ENCODE measurements at regions not wholly inside any gene's neighbourhood (a gene's known extent, or its start where the extent isn't known, plus 50 kb on each side); places are given as distances from the start of the nearest gene placed in this dataset.
A peak's percentile ranks its signal among the peaks of the same experiment; 100 is the strongest.
"Not testable (repeated sequence)": the region's sequence is repeated elsewhere in the genome, so short reads cannot be mapped to it uniquely, and the experiment has no call there.

DNA sequence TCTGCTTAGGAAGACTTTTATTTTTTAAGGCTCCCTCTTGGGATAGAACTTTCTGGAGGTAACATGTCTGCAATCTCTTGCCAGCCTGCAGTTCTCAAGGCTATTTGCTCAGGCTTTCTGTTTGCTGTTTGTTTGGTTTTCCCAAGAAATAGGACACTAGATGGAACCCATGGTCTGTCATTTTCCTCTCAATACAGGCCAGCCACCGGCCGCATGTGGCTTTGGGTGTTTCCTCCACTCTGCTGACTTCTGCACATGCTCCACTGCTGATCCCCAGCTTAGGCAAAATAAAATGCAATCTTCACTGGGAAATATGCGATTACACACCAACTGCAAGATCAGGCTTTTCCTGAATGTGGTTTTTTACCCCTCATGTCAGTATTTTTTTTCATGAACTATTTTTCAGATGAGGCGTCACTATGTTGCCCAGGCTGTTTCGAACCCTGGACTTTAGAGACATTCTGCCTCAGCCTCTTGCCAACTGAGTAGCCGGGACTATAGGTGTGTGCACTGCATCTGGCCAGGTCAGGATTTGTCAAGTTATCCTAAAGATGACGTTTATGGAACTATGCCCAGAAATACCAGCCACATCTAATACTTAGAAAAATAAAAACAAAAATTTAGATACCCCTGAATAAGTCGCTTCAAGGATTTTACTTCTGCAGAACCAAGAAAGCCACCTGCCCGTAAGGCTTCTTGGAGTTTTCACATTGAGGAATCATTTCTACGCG, 94.3 kb upstream of the PABPC3 start:
- DNase-seq: peak; percentile 0
- H3K36me3 ChIP-seq (replicated peaks): no peaks in the 10 kb centered on the region
- no peak overlapping the region for H3K4me3 ChIP-seq (ENCODE audit: low read depth, low read length)
- in situ Hi-C loops (cut with HindIII; ENCODE audit: low pct_ligation_motif_present, low sequenced_read_pairs): no loop called here
- H3K27ac ChIP-seq: no peak overlapping the region
- TF ChIP-seq, protein P1, sequence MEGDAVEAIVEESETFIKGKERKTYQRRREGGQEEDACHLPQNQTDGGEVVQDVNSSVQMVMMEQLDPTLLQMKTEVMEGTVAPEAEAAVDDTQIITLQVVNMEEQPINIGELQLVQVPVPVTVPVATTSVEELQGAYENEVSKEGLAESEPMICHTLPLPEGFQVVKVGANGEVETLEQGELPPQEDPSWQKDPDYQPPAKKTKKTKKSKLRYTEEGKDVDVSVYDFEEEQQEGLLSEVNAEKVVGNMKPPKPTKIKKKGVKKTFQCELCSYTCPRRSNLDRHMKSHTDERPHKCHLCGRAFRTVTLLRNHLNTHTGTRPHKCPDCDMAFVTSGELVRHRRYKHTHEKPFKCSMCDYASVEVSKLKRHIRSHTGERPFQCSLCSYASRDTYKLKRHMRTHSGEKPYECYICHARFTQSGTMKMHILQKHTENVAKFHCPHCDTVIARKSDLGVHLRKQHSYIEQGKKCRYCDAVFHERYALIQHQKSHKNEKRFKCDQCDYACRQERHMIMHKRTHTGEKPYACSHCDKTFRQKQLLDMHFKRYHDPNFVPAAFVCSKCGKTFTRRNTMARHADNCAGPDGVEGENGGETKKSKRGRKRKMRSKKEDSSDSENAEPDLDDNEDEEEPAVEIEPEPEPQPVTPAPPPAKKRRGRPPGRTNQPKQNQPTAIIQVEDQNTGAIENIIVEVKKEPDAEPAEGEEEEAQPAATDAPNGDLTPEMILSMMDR (IDR thresholded peaks at IDR 0.05; ENCODE audit: low read depth, low read length, missing control alignments): no peak
- no peaks in the 10 kb centered on the region for H3K27me3 ChIP-seq (replicated peaks)

DNA sequence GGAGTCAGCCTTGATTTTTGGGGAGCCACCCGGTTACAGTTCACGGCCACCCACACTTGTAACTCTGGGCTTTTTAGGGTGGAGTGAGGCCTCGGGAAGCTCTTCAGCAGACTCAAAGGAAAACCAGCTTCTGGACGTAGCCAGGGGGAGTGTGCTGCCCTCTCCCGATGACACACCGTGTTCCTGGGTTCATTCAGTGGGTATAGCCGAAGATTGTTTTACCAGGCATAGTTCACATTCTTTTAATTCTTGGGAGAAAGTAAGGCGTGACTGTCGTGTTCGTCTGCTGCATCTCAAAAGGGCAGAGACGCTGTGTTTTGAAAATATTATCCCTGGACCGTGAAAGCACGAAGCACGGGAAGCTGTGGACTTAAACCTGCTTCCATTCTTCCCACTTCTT, 93.6 kb upstream of the PABPC3 start:
- H3K4me3 ChIP-seq (ENCODE audit: low read depth, low read length); in situ Hi-C loops (cut with HindIII; ENCODE audit: low pct_ligation_motif_present, low sequenced_read_pairs); H3K36me3 ChIP-seq (replicated peaks); H3K27ac ChIP-seq; H3K27me3 ChIP-seq (replicated peaks): not testable (repeated sequence)
- TF ChIP-seq, protein P1 (IDR thresholded peaks at IDR 0.05; ENCODE audit: low read depth, low read length, missing control alignments): peak; percentile 44
- DNase-seq: peak; percentile 39

DNA sequence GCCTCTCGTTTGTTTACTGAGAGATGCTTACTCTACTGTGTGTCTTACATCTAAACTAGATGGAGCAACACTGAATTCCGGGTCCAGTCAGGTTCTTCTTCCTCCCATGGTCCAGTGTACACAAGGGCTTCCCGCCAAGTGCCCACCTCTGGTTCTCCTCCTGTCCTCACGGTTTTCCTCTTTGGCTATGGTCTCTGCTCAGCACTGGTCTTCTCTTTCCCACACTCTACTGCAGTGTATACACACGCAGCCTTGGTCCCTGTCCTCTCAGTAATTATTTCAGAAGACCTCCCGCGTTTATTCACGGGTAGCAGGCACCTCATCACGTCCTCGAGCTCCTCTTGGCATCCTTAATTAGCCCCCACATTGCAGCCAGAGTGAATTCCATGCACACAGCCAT, 91.4 kb upstream of the PABPC3 start:
- H3K4me3 ChIP-seq (ENCODE audit: low read depth, low read length); DNase-seq; H3K27ac ChIP-seq; H3K36me3 ChIP-seq (replicated peaks); in situ Hi-C loops (cut with HindIII; ENCODE audit: low pct_ligation_motif_present, low sequenced_read_pairs); H3K27me3 ChIP-seq (replicated peaks): not testable (repeated sequence)

DNA sequence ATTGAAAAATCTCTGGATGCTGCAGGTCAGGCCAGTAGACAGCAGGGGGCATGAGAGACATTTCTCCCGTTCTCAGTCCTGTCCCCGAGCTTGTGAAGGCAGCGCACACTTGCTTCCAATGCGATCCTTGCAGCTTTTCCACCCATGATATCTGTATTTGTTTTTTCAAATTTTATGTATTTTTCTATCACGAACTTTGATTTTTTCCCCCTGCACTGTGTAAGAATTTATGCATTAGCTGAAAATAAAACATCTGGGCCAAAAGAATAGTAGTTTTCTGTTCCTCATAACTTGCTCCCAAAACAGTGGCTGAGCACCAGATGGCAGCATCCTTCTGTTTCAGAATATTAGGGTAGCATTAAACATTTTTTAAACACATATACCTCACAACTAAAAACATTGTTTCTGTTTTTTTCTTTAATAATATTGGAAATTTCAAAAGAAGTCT, 90.9 kb upstream of the PABPC3 start:
- DNase-seq: peak; percentile 42
- in situ Hi-C loops (cut with HindIII; ENCODE audit: low pct_ligation_motif_present, low sequenced_read_pairs); H3K4me3 ChIP-seq (ENCODE audit: low read depth, low read length); H3K36me3 ChIP-seq (replicated peaks); H3K27ac ChIP-seq; H3K27me3 ChIP-seq (replicated peaks): not testable (repeated sequence)
- TF ChIP-seq, protein P1 (IDR thresholded peaks at IDR 0.05; ENCODE audit: low read depth, low read length, missing control alignments): peak; percentile 52

DNA sequence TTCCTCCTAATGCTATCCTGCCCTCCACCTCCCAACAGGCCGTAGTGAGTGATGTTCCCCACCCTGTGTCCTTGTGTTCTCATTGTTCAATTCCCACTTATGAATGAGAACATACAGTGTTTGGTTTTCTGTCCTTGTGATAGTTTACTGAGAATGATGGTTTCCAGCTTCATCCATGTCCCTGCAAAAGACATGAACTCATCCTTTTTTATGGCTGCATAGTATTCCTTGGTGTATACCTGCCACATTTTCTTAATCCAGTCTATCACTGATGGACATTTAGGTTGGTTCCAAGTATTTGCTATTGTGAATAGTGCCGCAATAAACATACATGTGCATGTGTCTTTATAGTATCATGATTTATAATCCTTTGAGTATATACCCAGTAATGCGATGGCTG, 88.5 kb upstream of the PABPC3 start:
- in situ Hi-C loops (cut with HindIII; ENCODE audit: low pct_ligation_motif_present, low sequenced_read_pairs): not testable (repeated sequence)

DNA sequence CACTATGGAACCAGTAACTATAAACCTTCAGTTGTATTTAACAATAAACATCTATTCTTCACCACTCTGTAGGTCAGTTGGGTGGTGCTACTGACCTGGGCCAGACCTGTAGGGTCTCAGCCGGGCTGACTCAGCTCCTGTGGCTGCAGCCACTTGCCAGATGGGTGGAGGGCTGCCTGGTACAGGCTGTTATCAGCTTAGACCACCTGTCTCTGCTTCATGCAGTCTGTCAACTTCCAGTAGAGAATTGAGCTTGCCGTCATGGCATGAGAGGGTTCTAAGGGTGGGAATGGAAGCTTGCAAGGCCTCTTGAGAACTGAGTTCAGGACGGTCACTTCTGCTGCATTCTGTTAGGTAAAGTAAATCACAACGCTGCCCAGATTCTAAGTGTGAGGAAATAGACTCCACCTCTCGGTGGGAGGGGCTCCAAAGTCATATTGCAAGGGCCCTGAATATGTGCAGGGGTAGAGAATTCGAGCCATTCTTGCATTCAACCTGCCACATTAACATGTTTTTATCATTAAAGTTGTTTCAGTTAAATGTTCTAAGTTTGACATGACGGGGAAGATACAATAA, 81.5 kb upstream of the PABPC3 start:
- in situ Hi-C loops (cut with HindIII; ENCODE audit: low pct_ligation_motif_present, low sequenced_read_pairs): not testable (repeated sequence)

More for the DNA sequence above, 88.5 kb upstream of the PABPC3 start:
- not testable (repeated sequence) for H3K27me3 ChIP-seq (replicated peaks); H3K36me3 ChIP-seq (replicated peaks); DNase-seq; H3K4me3 ChIP-seq (ENCODE audit: low read depth, low read length); H3K27ac ChIP-seq

DNA sequence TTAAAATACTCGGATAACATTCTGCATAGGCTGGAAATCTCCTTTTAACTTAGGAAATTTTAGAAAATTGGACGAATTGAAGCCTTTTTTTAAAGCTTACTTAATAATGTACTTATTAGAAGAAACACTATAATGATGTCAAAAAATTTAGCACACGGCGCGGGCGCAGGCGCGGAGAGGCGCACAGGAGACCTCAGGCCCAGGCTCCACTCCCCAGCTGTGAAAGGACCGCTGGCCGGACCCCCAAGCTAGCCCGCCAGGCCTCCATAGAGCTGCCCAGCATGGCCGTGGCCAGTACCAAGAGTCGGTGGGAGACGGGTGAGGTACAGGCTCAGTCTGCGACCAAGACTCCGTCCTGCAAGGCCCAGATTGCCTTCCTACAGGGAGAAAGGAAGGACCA, 78.8 kb upstream of the PABPC3 start:
- H3K27me3 ChIP-seq (replicated peaks); in situ Hi-C loops (cut with HindIII; ENCODE audit: low pct_ligation_motif_present, low sequenced_read_pairs): not testable (repeated sequence)

More for the DNA sequence above, 81.5 kb upstream of the PABPC3 start:
- not testable (repeated sequence) for H3K27me3 ChIP-seq (replicated peaks); DNase-seq; H3K27ac ChIP-seq; H3K36me3 ChIP-seq (replicated peaks); H3K4me3 ChIP-seq (ENCODE audit: low read depth, low read length)

DNA sequence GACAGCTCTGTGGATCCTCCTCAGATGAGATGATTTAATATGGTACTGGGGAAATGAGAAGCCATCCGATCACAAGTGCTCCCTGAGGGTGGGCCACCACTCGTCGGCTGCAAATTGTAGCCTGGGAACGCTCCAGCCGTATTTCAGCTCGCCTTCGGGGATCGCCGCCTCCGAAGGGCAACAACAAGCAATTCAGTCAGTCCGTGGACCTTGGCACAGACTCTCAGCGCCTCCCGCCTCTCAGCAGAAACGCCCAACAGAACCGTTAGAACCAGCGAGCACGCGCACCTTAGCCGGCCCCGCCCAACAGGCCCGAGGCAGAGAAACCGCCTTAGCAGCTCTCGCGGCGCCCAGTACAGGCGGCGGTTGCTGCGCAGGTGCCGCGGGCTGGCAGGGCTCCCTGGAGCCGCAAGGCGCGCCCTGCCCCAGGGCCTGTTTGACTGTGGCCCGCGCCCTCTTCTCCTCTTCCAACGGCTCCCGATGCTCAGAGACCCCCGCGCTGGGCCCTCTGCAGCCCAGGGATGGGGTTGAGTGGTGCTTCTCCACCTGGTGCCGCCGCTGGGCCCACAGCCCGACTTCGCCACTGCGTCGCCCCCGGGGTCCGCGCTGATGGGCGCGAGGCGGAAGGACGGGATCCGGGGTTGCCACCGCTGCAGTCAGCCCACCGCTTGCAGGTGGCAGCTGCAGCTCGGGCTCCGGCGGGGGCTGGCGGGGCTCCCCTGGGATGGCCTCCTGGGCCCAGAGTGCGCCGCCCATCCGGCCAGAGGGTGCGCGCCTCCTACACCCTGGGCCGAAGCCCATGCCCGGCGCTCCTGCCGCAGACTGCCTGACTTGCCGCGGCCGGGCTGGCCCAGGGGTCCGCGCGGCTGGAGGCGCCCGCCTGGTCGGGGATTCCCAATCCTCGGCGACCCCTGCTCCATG, 77.9 kb upstream of the PABPC3 start:
- H3K4me3 ChIP-seq (ENCODE audit: low read depth, low read length); H3K36me3 ChIP-seq (replicated peaks); in situ Hi-C loops (cut with HindIII; ENCODE audit: low pct_ligation_motif_present, low sequenced_read_pairs); DNase-seq; H3K27ac ChIP-seq; H3K27me3 ChIP-seq (replicated peaks): not testable (repeated sequence)

More for the DNA sequence above, 78.8 kb upstream of the PABPC3 start:
- not testable (repeated sequence) for H3K4me3 ChIP-seq (ENCODE audit: low read depth, low read length); DNase-seq; H3K36me3 ChIP-seq (replicated peaks); H3K27ac ChIP-seq
